ENCODE measurements at regions not wholly inside any gene's neighbourhood (a gene's known extent, or its start where the extent isn't known, plus 50 kb on each side); places are given as distances from the start of the nearest gene placed in this dataset.

- DNase-seq (no peak), ATAC-seq (replicated peaks in 1 of 2) (no peak)
- Mint-ChIP-seq H3K27me3 (ENCODE audit: low read depth) (no peaks in the 10 kb centered on the region), H3K36me3 (ENCODE audit: insufficient read depth in 2 of 2) (peaks cover 0 to 2% of the 10 kb centered on the region in 2 donors), H3K9me3 (peaks cover 0 to 2% of the 10 kb centered on the region in 2 donors), H3K4me3 (no peak overlapping the region), H3K27ac (no peak overlapping the region), H3K4me1 (ENCODE audit: low read depth) (peaks cover 6% of the 10 kb centered on the region)
These were observed 182.8 kb downstream of the FAM76B start for GRCh38 chr11:95606824-95607223.

- no peak overlapping the region for H3K4me3 Mint-ChIP-seq
- no peak for ATAC-seq (replicated peaks in 1 of 2)
- H3K27ac Mint-ChIP-seq, result peak overlapping the region; percentile 38
- peaks cover 13% of the 10 kb centered on the region for H3K4me1 Mint-ChIP-seq (ENCODE audit: low read depth)
- no peaks in the 10 kb centered on the region for H3K27me3 Mint-ChIP-seq (ENCODE audit: low read depth)
- H3K36me3 Mint-ChIP-seq (ENCODE audit: insufficient read depth in 2 of 2), result peaks cover 0 to 2% of the 10 kb centered on the region in 2 donors
- DNase-seq, result no peak
- H3K9me3 Mint-ChIP-seq, result no peaks in the 10 kb centered on the region
These were observed 184.2 kb downstream of the FAM76B start for GRCh38 chr11:95605271-95605940.

- Mint-ChIP-seq H3K36me3 (ENCODE audit: insufficient read depth in 2 of 2) (peaks cover 0 to 3% of the 10 kb centered on the region in 2 donors), H3K27me3 (ENCODE audit: low read depth) (no peaks in the 10 kb centered on the region), H3K9me3 (peaks cover 0 to 2% of the 10 kb centered on the region in 2 donors), H3K4me3 (no peak overlapping the region), H3K4me1 (ENCODE audit: low read depth) (peaks cover 33% of the 10 kb centered on the region), H3K27ac (no peak overlapping the region)
- DNase-seq, result peak in 1 of 2 donors; percentile 12
- peak; percentile 35 to 67 for ATAC-seq (replicated peaks in 1 of 2)
These were observed 189.5 kb downstream of the FAM76B start for GRCh38 chr11:95599959-95600586.

- H3K36me3 Mint-ChIP-seq (ENCODE audit: insufficient read depth in 2 of 2), result peaks cover 0 to 3% of the 10 kb centered on the region in 2 donors
- DNase-seq (no peak), ATAC-seq (replicated peaks in 1 of 2) (no peak)
- H3K9me3 Mint-ChIP-seq, result peaks cover 2 to 4% of the 10 kb centered on the region in 2 donors
- no peak overlapping the region for H3K4me3 Mint-ChIP-seq
- peaks cover 32% of the 10 kb centered on the region for H3K4me1 Mint-ChIP-seq (ENCODE audit: low read depth)
- H3K27me3 Mint-ChIP-seq (ENCODE audit: low read depth), result no peaks in the 10 kb centered on the region
- no peak overlapping the region for H3K27ac Mint-ChIP-seq
These were observed 193.6 kb downstream of the FAM76B start for GRCh38 chr11:95595973-95596489.

GRCh38 chr11:95595541-95595940, 194.0 kb downstream of the FAM76B start:
- no peaks in the 10 kb centered on the region for H3K27me3 Mint-ChIP-seq (ENCODE audit: low read depth)
- H3K9me3 Mint-ChIP-seq, result peaks cover 2 to 4% of the 10 kb centered on the region in 2 donors
- DNase-seq (no peak), ATAC-seq (replicated peaks in 1 of 2) (no peak)
- H3K4me1 Mint-ChIP-seq (ENCODE audit: low read depth), result peaks cover 27% of the 10 kb centered on the region
- no peak overlapping the region for H3K27ac Mint-ChIP-seq
- H3K4me3 Mint-ChIP-seq, result no peak overlapping the region
- H3K36me3 Mint-ChIP-seq (ENCODE audit: insufficient read depth in 2 of 2), result peaks cover 0 to 3% of the 10 kb centered on the region in 2 donors

- ATAC-seq (replicated peaks in 1 of 2), result no peak
- H3K36me3 Mint-ChIP-seq (ENCODE audit: insufficient read depth in 2 of 2), result peaks cover 0 to 3% of the 10 kb centered on the region in 2 donors
- DNase-seq, result no peak
- no peak overlapping the region for H3K4me3 Mint-ChIP-seq
- H3K27me3 Mint-ChIP-seq (ENCODE audit: low read depth), result no peaks in the 10 kb centered on the region
- H3K4me1 Mint-ChIP-seq (ENCODE audit: low read depth), result peaks cover 24% of the 10 kb centered on the region
- H3K9me3 Mint-ChIP-seq, result peaks cover 2 to 4% of the 10 kb centered on the region in 2 donors
- H3K27ac Mint-ChIP-seq, result no peak overlapping the region
These were observed 196.5 kb downstream of the FAM76B start for GRCh38 chr11:95593111-95593510.

- H3K4me3 Mint-ChIP-seq, result no peak overlapping the region
- no peaks in the 10 kb centered on the region for H3K27me3 Mint-ChIP-seq (ENCODE audit: low read depth)
- H3K27ac Mint-ChIP-seq, result no peak overlapping the region
- H3K4me1 Mint-ChIP-seq (ENCODE audit: low read depth), result peaks cover 22% of the 10 kb centered on the region
- DNase-seq, result no peak
- H3K9me3 Mint-ChIP-seq, result peaks cover 2 to 3% of the 10 kb centered on the region in 2 donors
- H3K36me3 Mint-ChIP-seq (ENCODE audit: insufficient read depth in 2 of 2), result peaks cover 0 to 2% of the 10 kb centered on the region in 2 donors
- no peak for ATAC-seq (replicated peaks in 1 of 2)
These were observed 197.1 kb downstream of the FAM76B start for GRCh38 chr11:95592471-95592870.

GRCh38 chr11:95589893-95590612, 199.5 kb downstream of the FAM76B start:
- no peak overlapping the region for H3K4me3 Mint-ChIP-seq
- H3K27me3 Mint-ChIP-seq (ENCODE audit: low read depth), result no peaks in the 10 kb centered on the region
- H3K27ac Mint-ChIP-seq, result no peak overlapping the region
- DNase-seq, result no peak
- ATAC-seq (replicated peaks in 1 of 2), result no peak
- H3K36me3 Mint-ChIP-seq (ENCODE audit: insufficient read depth in 2 of 2), result no peaks in the 10 kb centered on the region
- H3K9me3 Mint-ChIP-seq, result peaks cover 2% of the 10 kb centered on the region in 2 donors
- peaks cover 32% of the 10 kb centered on the region for H3K4me1 Mint-ChIP-seq (ENCODE audit: low read depth)

GRCh38 chr11:95588821-95589220, 200.8 kb downstream of the FAM76B start:
- peak; percentile 32 to 43 for ATAC-seq (replicated peaks in 1 of 2)
- Mint-ChIP-seq H3K4me3 (no peak overlapping the region), H3K4me1 (ENCODE audit: low read depth) (peaks cover 44% of the 10 kb centered on the region), H3K9me3 (no peaks in the 10 kb centered on the region), H3K27ac (no peak overlapping the region), H3K27me3 (ENCODE audit: low read depth) (no peaks in the 10 kb centered on the region), H3K36me3 (ENCODE audit: insufficient read depth in 2 of 2) (no peaks in the 10 kb centered on the region)
- no peak for DNase-seq

- no peak for DNase-seq
- Mint-ChIP-seq H3K4me3 (no peak overlapping the region), H3K27me3 (ENCODE audit: low read depth) (no peaks in the 10 kb centered on the region), H3K27ac (no peak overlapping the region), H3K9me3 (peaks cover 4 to 6% of the 10 kb centered on the region in 2 donors), H3K36me3 (ENCODE audit: insufficient read depth in 2 of 2) (peaks cover 2 to 3% of the 10 kb centered on the region in 2 donors), H3K4me1 (ENCODE audit: low read depth) (peaks cover 51% of the 10 kb centered on the region)
- no peak for ATAC-seq (replicated peaks in 1 of 2)
These were observed 202.9 kb downstream of the FAM76B start for GRCh38 chr11:95586661-95587060.

GRCh38 chr11:95586155-95586554, 203.4 kb downstream of the FAM76B start:
- no peak for ATAC-seq (replicated peaks in 1 of 2)

GRCh38 chr11:95585752-95586077, 203.9 kb downstream of the FAM76B start:
- H3K4me3 Mint-ChIP-seq, result no peak overlapping the region
- peak in 1 of 2 donors; percentile 14 for ATAC-seq (replicated peaks in 1 of 2)
- peaks cover 2 to 8% of the 10 kb centered on the region in 2 donors for H3K36me3 Mint-ChIP-seq (ENCODE audit: insufficient read depth in 2 of 2)
- peaks cover 51% of the 10 kb centered on the region for H3K4me1 Mint-ChIP-seq (ENCODE audit: low read depth)
- H3K9me3 Mint-ChIP-seq, result peaks cover 4 to 6% of the 10 kb centered on the region in 2 donors
- no peaks in the 10 kb centered on the region for H3K27me3 Mint-ChIP-seq (ENCODE audit: low read depth)
- no peak for DNase-seq
- H3K27ac Mint-ChIP-seq, result peak overlapping the region; percentile 77

More at GRCh38 chr11:95586155-95586554, 203.4 kb downstream of the FAM76B start:
- Mint-ChIP-seq H3K36me3 (ENCODE audit: insufficient read depth in 2 of 2) (peaks cover 2 to 3% of the 10 kb centered on the region in 2 donors), H3K4me1 (ENCODE audit: low read depth) (peaks cover 51% of the 10 kb centered on the region), H3K27me3 (ENCODE audit: low read depth) (no peaks in the 10 kb centered on the region), H3K4me3 (no peak overlapping the region), H3K27ac (no peak overlapping the region), H3K9me3 (peaks cover 4 to 6% of the 10 kb centered on the region in 2 donors)
- DNase-seq, result no peak
